Smooth muscle cell (in vitro differentiated cells): ENCODE measurements at regions not wholly inside any gene's neighbourhood (a gene's known extent, or its start where the extent isn't known, plus 50 kb on each side); places are given as distances from the start of the nearest gene placed in this dataset.

ENCODE experiments used
- DNase-seq: peaks from one replicate; lab custom pipeline; 2025; ENCODE audit not compliant: unreplicated experiment; lab: John Stamatoyannopoulos, UW
- H2AFZ ChIP-seq: fragments of 200-600 bp; sonication (generic); 2 replicates; pipeline ENCODE4 v1.6.0; 2016; ENCODE audit warnings: antibody characterized with exemption, low read depth, mild to moderate bottlenecking
- H3F3A ChIP-seq: fragments of 200-600 bp; sonication (generic); 2 replicates; pipeline ENCODE4 v1.6.0; 2017; ENCODE audit warnings: antibody characterized with exemption, low read depth
- H3K27ac ChIP-seq: fragments of 200-600 bp; sonication (generic); 2 replicates; pipeline ENCODE4 v1.5.1; 2016; ENCODE audit warnings: low read depth, mild to moderate bottlenecking
- H3K27me3 ChIP-seq: fragments of 200-600 bp; sonication (generic); 2 replicates; pipeline ENCODE4 v1.6.1; 2016; ENCODE audit warnings: low read depth, mild to moderate bottlenecking
- H3K36me3 ChIP-seq: fragments of 200-600 bp; sonication (generic); 2 replicates; pipeline ENCODE4 v1.5.1; 2016; ENCODE audit warnings: low read depth
- H3K4me1 ChIP-seq: fragments of 200-600 bp; sonication (generic); 2 replicates; pipeline ENCODE4 v1.5.1; 2016; ENCODE audit warnings: low read depth
- H3K4me2 ChIP-seq: fragments of 200-600 bp; sonication (generic); 2 replicates; pipeline ENCODE4 v1.6.0; 2016; ENCODE audit warnings: mild to moderate bottlenecking
- H3K4me3 ChIP-seq: fragments of 200-600 bp; sonication (generic); 2 replicates; pipeline ENCODE4 v1.5.1; 2016; ENCODE audit warnings: mild to moderate bottlenecking
- H3K79me2 ChIP-seq: fragments of 200-600 bp; sonication (generic); 2 replicates; pipeline ENCODE4 v1.6.0; 2016; ENCODE audit warnings: low read depth, mild to moderate bottlenecking
- H3K9ac ChIP-seq: fragments of 200-600 bp; sonication (generic); 2 replicates; pipeline ENCODE4 v1.6.0; 2016; ENCODE audit warnings: low read depth
- H3K9me3 ChIP-seq: fragments of 200-600 bp; sonication (generic); replicated peaks from 2 replicates; pipeline ENCODE4 v1.5.1; 2016; ENCODE audit warnings: low read depth
- H4K20me1 ChIP-seq: fragments of 200-600 bp; sonication (generic); 2 replicates; pipeline ENCODE4 v1.6.0; 2016; ENCODE audit warnings: low read depth
- CTCF ChIP-seq: fragments of 200-600 bp; sonication (generic); IDR thresholded peaks from 2 replicates; pipeline ENCODE4 v1.5.1; 2017; ENCODE audit warnings: borderline replicate concordance, mild to moderate bottlenecking, antibody characterized with exemption; ENCODE audit not compliant: insufficient read depth, poor library complexity, severe bottlenecking
- WGBS: methylation state at CpG from one replicate; pipeline ENCODE4 v1.1.7; 2016; ENCODE audit warnings: low lambda C conversion rate; 5-methylcytosine and 5-hydroxymethylcytosine counted together

GRCh38 chr15:93981706-93982105, 249.7 kb upstream of the MCTP2 start:
- TF ChIP-seq CTCF: no peak
- H3K27ac ChIP-seq: no peak overlapping the region
- no peaks in the 10 kb centered on the region for H4K20me1 ChIP-seq
- peaks cover 55% of the 10 kb centered on the region for H3K27me3 ChIP-seq
- WGBS: 88% methylated on average over 1 of the region's 1 CpG
- DNase-seq: no peak
- no peaks in the 10 kb centered on the region for H3F3A ChIP-seq
- no peaks in the 10 kb centered on the region for H3K9me3 ChIP-seq
- H3K79me2 ChIP-seq: no peaks in the 10 kb centered on the region
- no peaks in the 10 kb centered on the region for H3K36me3 ChIP-seq
- peaks cover 7% of the 10 kb centered on the region for H3K4me1 ChIP-seq
- H3K4me2 ChIP-seq: no peak overlapping the region
- no peak overlapping the region for H3K9ac ChIP-seq
- no peak overlapping the region for H3K4me3 ChIP-seq
- H2AFZ ChIP-seq: no peak overlapping the region

DNA sequence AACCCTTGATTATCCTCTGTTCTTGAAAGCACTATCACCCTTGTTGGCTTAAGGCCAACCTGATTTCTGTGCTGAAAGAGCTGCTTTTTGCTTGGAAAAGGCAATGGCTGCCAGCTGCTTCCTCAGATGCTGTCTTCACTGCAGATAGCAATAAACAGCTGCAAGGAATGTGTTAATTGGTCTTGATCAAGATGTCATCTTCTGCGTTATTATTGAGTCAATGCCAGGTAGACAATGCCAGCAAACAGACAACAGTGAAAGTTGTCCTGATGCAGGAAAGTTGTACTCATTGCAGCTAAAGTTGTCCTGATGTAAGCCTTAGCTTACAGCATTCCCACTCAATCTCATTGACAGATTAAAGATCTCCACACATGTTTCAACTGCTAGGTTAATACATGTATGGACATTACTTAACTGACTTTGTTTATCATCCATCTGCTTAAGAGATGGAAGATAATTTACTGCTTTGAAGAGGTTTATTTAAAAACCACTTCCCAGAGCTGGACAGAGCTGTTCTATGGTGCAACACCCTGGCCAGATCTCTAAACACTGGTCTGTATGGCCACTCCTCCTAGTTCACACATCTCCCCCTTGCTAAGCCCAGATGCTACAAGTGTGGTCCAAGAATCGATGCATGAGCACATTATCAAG, 251.0 kb upstream of the MCTP2 start:
- Histone ChIP-seq H3K9ac (no peak overlapping the region), H3K4me1 (peaks cover 7% of the 10 kb centered on the region), H3K36me3 (no peaks in the 10 kb centered on the region), H3K9me3 (no peaks in the 10 kb centered on the region), H3F3A (no peaks in the 10 kb centered on the region), H3K27ac (no peak overlapping the region), H2AFZ (no peak overlapping the region), H4K20me1 (no peaks in the 10 kb centered on the region), H3K4me3 (no peak overlapping the region), H3K4me2 (no peak overlapping the region), H3K79me2 (no peaks in the 10 kb centered on the region), H3K27me3 (peaks cover 56% of the 10 kb centered on the region)
- no peak for DNase-seq
- WGBS: 65% methylated on average over 2 of the region's 2 CpGs
- no peak for TF ChIP-seq CTCF

- WGBS: 42% methylated on average over 6 of the region's 6 CpGs
- Histone ChIP-seq H3K9ac (no peak overlapping the region), H3K4me3 (no peak overlapping the region), H3K27ac (no peak overlapping the region), H4K20me1 (no peaks in the 10 kb centered on the region), H3F3A (no peaks in the 10 kb centered on the region), H3K79me2 (no peaks in the 10 kb centered on the region), H3K4me2 (no peak overlapping the region), H3K36me3 (no peaks in the 10 kb centered on the region), H3K27me3 (peaks cover 42% of the 10 kb centered on the region), H3K9me3 (no peaks in the 10 kb centered on the region), H3K4me1 (no peaks in the 10 kb centered on the region), H2AFZ (no peak overlapping the region)
- TF ChIP-seq CTCF: peak; percentile 53
- DNase-seq: no peak
These were observed 256.4 kb upstream of the MCTP2 start for GRCh38 chr15:93974804-93975481.

GRCh38 chr15:93973287-93973686, 258.1 kb upstream of the MCTP2 start:
- Histone ChIP-seq H3K4me1 (no peaks in the 10 kb centered on the region), H3K27me3 (peaks cover 49% of the 10 kb centered on the region), H3K9me3 (no peaks in the 10 kb centered on the region), H3K9ac (no peak overlapping the region), H4K20me1 (no peaks in the 10 kb centered on the region), H2AFZ (no peak overlapping the region), H3K4me2 (no peak overlapping the region), H3K79me2 (no peaks in the 10 kb centered on the region), H3K36me3 (no peaks in the 10 kb centered on the region), H3K4me3 (no peak overlapping the region), H3K27ac (no peak overlapping the region), H3F3A (no peaks in the 10 kb centered on the region)
- TF ChIP-seq CTCF: no peak
- DNase-seq: no peak
- 91% methylated on average over 5 of the region's 5 CpGs for WGBS
